Stimulated activated CD4-positive, alpha-beta T cell treated with anti-CD3 and anti-CD28 coated beads, Interleukin-15, amount 100 ng/mL, for 24 hours (primary cell): ENCODE measurements at regions not wholly inside any gene's neighbourhood (a gene's known extent, or its start where the extent isn't known, plus 50 kb on each side); places are given as distances from the start of the nearest gene placed in this dataset.
A peak's percentile ranks its signal among the peaks of the same experiment; 100 is the strongest.

Experiments
- DNase-seq: peaks from one replicate; pipeline ENCODE4 v3.0.0-alpha.2; 2020

DNA sequence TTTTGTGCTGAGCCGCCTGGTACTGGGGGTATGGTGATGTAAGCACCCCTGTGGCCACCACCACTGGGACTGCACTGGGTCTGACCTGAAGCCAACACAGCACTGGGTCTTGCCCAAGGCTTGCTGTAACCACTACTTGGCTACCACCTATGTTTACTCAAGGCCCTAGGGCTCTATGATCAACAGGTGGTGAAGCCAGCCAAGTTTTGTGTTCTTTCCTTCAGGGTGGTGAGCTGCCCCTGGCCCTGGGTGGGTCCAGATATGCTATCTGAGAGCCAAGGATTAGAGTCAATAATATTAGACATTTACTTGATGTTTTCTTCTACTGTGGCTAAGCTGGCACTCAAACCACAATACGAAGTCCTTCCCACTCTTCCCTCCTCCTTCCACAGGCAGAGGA, 55.1 kb upstream of the PAGE4 start:
- no peak for DNase-seq

DNA sequence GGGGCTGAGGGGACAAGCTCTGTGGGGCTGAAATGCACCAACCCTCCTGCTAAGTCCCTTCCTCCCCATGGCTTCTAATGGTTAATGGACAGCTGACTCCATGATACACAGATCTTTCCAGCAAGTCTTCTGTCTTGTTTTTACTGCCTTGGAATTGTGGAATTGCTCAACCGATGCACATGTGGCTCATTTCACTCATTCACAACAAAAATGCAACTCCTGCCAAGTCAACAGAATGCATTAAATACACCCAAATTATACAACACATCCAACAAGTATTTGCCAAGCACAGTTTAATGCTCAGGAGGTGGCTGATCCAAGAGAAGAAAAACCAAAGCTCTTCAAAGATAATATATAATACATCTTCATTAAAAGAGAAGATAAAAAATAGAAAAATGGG, 61.9 kb upstream of the PAGE4 start:
- no peak for DNase-seq

DNA sequence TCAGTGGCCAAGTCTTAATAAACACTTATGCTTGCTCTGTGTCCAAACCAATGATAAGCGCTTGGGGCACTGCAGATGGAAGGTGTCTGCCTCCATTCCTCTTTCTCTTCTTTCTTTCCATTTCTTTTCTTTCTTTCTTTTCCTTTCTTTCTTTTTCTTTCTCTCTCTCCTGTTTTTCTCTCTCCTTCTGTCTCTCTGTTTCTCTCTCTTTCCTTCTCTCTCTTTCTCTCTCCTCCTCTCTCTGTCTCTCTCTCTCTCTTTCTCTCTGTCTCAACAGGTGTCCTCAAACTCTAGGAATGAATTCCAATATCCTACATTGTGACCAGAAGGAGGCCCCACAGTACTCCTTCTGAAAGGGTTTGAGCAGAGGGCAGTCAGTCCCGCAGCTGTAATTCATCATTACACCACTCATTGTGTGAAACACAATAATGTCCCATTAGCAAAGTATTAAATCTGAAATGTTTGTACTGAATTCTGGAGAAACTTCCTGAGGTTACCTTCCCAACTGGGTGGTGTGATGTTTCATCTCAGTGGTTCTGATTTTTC, 66.5 kb upstream of the PAGE1 start:
- no peak for DNase-seq

DNA sequence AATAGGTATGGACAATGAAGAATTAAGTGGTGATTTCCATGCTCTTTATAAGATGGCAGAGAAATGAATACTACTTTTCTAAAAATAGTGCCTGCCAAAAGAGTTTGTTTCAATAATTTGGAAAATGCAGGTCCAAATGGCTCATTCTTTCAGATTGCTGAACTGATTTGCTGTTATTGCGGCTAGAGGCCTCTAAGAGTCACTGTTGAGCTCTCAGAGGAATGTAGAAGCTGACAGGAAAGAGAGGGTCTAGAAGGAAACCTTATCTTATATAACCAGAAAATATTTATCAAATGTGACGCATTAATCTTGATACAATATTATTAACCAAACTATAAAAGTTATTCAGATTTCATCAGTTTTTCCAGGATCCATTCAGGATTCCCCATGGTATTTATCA, 65.7 kb upstream of the PAGE1 start:
- peak; percentile 7 for DNase-seq

DNA sequence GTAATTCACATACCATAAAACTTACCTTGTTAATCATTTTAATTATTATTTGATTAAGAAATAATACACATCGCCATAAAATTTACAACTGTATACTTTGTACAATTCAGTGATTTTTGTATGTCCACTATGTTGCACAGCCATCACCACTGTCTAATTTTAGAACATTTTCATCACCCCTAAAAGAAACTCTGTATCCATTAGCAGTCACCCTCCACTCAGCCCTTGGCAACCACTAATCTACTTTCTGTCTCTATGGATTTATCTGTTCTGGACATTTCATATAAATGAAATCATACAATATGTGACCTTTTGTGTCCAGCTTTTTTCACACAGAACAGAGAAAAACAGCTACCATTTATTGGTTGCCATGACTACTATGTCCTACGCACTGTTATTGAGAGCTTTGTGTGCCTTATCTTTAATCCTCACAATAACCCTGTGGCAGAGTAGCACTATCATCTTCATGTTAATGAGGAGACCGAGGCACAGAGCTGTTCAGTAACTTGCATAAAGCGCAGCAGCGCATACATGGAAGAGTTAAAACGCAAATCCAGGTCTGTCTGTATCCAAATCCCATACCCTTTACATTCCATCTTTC, 64.6 kb upstream of the PAGE1 start:
- no peak for DNase-seq

DNA sequence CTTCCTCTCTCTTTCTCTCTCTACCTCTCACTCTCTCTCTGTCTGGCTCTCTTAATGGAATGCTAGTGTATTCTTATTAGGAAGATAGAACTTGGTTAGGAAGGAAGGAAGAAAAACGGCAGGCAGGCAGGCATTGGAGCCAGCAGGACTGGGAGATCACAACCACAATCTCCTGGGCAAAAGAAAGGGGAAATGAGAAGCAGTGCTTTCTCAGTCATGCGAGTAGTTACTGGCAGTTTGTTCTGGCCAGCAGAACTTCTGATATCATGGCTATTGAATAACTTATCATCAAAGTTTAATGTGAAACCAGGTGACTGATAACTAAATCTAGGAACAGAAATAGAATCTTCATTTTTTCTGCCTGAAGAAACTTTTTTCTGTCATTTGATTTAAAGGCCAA, 60.9 kb upstream of the PAGE1 start:
- no peak for DNase-seq

DNA sequence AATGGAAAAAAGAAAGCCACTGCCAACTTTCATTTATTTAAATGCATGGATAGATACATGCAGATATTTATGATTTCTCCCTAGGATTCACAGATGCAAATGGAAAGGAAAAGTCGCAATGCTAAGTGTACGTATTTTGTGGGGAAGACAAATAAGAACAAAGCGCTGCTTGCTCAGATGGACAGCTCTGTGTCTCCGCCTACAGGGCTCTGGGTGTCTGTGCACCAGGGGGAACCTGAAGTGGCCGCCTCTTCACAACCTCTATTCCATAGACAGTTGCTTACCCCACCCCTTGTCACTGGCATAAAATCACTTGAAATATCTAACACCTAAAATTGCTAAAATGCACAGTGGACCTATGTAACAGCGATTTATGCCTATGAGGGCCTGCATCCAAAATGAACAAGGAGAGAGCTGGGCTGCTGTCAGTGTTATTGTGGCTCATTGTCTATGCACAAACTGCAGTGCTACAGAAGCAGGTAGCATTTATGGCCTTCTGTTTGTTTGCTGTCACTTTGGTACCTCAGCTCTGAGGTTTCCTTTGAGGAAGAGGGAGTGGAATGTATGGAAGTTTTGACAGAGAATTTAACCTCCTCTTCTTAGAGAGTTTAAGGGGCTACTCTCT, 58.6 kb upstream of the PAGE1 start:
- DNase-seq = peak; percentile 56

DNA sequence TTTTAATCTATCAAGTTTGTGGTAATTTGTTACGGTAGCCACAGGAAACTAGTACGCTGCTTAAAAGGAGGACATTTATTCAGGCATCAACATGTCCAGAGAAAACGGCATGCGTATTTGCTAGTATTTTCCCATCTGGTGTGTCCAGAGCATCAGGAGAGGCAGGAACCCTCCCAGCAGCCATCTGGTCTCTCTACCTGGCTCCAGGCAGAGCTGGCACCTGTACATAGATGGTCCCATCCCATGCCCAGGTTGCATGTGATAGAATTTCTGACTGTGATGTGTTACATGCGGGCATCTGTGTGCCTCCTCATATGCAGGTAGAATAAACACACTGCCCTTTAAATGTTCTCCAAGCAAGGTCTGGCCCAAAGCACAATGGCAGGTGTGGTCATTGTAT, 57.9 kb upstream of the PAGE1 start:
- DNase-seq = no peak

DNA sequence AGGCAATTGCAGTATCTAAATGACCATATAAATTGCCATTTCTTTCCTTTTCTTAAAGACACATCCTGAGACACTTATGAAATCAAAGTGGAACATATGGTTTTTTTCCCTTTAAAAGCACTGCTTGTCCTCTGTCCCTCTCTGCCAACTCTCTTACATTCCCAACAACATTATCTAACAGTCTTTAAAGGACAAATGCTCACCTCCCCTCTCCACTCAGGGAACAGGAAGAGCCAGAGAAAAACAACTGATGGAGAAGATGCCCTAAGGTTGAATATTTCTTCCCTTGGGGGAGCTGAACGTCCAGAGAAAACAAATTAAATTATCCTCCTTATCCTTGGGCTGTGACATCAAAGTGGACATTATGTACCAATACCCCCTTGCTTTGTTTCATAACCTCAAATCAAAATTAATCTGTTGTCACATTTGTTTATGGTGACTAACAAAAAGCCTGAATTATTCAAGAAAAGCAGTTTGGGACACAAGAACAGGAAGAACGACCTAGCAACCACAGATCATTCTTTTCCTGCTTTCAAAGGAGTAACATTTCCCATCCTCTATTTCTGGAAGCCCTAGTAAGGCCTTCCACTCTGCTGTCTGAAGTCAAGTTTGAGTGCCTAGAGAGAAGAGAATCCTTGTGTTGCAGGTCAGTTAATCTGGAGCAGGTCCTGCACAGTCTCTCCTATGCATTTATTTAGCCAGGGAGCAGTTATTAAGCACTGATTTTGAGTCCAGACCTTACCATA, 52.6 kb upstream of the PAGE1 start:
- no peak for DNase-seq

DNA sequence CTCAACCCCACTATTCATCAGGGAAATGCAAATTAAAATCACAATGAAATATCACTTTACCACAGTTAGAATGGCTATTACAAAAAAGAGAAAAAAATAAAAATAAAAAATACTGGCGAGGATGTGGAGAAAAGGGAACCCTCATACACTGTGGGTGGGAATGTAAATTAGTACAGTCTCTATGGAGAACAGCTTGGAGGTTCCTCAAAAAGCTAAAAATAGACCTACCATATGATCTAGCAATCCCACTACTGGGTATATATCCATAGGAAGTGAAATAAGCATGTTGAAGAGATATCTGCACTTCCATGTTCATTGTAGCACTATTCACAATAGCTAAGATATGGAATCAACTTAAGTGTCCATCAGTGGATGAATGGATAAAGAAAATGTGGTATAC, 50.5 kb upstream of the PAGE1 start:
- DNase-seq = no peak
